ENCODE measurements at regions not wholly inside any gene's neighbourhood (a gene's known extent, or its start where the extent isn't known, plus 50 kb on each side); places are given as distances from the start of the nearest gene placed in this dataset.
A peak's percentile ranks its signal among the peaks of the same experiment; 100 is the strongest.
"Not testable (repeated sequence)": the region's sequence is repeated elsewhere in the genome, so short reads cannot be mapped to it uniquely, and the experiment has no call there.

GRCh38 chrX:38939067-38939466 is 137.8 kb downstream of the MID1IP1 start:
- DNase-seq (ENCODE audit: low read depth in 2 of 2) = no peak

- DNase-seq (ENCODE audit: low read depth in 2 of 2) = no peak
Measured at GRCh38 chrX:38940547-38940946, 139.3 kb downstream of the MID1IP1 start.

GRCh38 chrX:38941675-38942074 is 140.4 kb downstream of the MID1IP1 start:
- no peak for DNase-seq (ENCODE audit: low read depth in 2 of 2)

GRCh38 chrX:38943120-38943519 is 141.9 kb downstream of the MID1IP1 start:
- no peak for DNase-seq (ENCODE audit: low read depth in 2 of 2)

- DNase-seq (ENCODE audit: low read depth in 2 of 2) = no peak
Measured at GRCh38 chrX:38948046-38948445, 146.8 kb downstream of the MID1IP1 start.

- DNase-seq (ENCODE audit: low read depth in 2 of 2) = no peak
Measured at GRCh38 chrX:38954520-38954919, 153.3 kb downstream of the MID1IP1 start.

- no peak for DNase-seq (ENCODE audit: low read depth in 2 of 2)
Measured at GRCh38 chrX:38959736-38960135, 158.5 kb downstream of the MID1IP1 start.

- DNase-seq (ENCODE audit: low read depth in 2 of 2) = no peak
Measured at GRCh38 chrX:38960137-38960536, 158.9 kb downstream of the MID1IP1 start.

GRCh38 chrX:38961936-38962335 is 160.7 kb downstream of the MID1IP1 start:
- no peak for DNase-seq (ENCODE audit: low read depth in 2 of 2)

- DNase-seq (ENCODE audit: low read depth in 2 of 2) = not testable (repeated sequence)
Measured at GRCh38 chrX:38963244-38963643, 162.0 kb downstream of the MID1IP1 start.

GRCh38 chrX:38965888-38966287 is 164.6 kb downstream of the MID1IP1 start:
- no peak for DNase-seq (ENCODE audit: low read depth in 2 of 2)

- no peak for DNase-seq (ENCODE audit: low read depth in 2 of 2)
Measured at GRCh38 chrX:38968344-38969216, 167.3 kb downstream of the MID1IP1 start.

- no peak for DNase-seq (ENCODE audit: low read depth in 2 of 2)
Measured at GRCh38 chrX:38970074-38970473, 168.8 kb downstream of the MID1IP1 start.

GRCh38 chrX:38970845-38971244 is 169.6 kb downstream of the MID1IP1 start:
- no peak for DNase-seq (ENCODE audit: low read depth in 2 of 2)

GRCh38 chrX:38973322-38973721 is 172.1 kb downstream of the MID1IP1 start:
- DNase-seq (ENCODE audit: low read depth in 2 of 2) = no peak

GRCh38 chrX:38974542-38974941 is 173.3 kb downstream of the MID1IP1 start:
- DNase-seq (ENCODE audit: low read depth in 2 of 2) = no peak

GRCh38 chrX:38975368-38975942 is 174.2 kb downstream of the MID1IP1 start:
- no peak for DNase-seq (ENCODE audit: low read depth in 2 of 2)

GRCh38 chrX:38982370-38982769 is 181.1 kb downstream of the MID1IP1 start:
- DNase-seq (ENCODE audit: low read depth in 2 of 2) = no peak

- no peak for DNase-seq (ENCODE audit: low read depth in 2 of 2)
Measured at GRCh38 chrX:38982843-38983242, 181.6 kb downstream of the MID1IP1 start.

GRCh38 chrX:38985375-38985774 is 184.1 kb downstream of the MID1IP1 start:
- DNase-seq (ENCODE audit: low read depth in 2 of 2) = peak in 1 of 2 donors; percentile 5

GRCh38 chrX:38985945-38986344 is 184.7 kb downstream of the MID1IP1 start:
- DNase-seq (ENCODE audit: low read depth in 2 of 2) = no peak

GRCh38 chrX:38986586-38986985 is 185.3 kb downstream of the MID1IP1 start:
- no peak for DNase-seq (ENCODE audit: low read depth in 2 of 2)

- no peak for DNase-seq (ENCODE audit: low read depth in 2 of 2)
Measured at GRCh38 chrX:38987198-38987651, 186.0 kb downstream of the MID1IP1 start.

Data from dermis microvascular lymphatic vessel endothelial cell (primary cell).